ENCODE measurements at regions not wholly inside any gene's neighbourhood (a gene's known extent, or its start where the extent isn't known, plus 50 kb on each side); places are given as distances from the start of the nearest gene placed in this dataset.

GRCh38 chr10:53716156-53716555, 943.6 kb upstream of the MBL2 start:
- Histone ChIP-seq H3K4me3 (no peak overlapping the region), H3K9me3 (peaks cover 0 to 2% (median 0%) of the 10 kb centered on the region in 12 donors), H3K27me3 (no peaks in the 10 kb centered on the region), H3K36me3 (no peaks in the 10 kb centered on the region), H3K27ac (no peak overlapping the region), H3K4me1 (no peaks in the 10 kb centered on the region)
- DNase-seq (no peak), ATAC-seq (no peak)
- WGBS, 4 donors = 78 to 94% (median 92%) methylated on average over 3 of the region's 3 CpGs
- no peak for TF ChIP-seq CTCF (IDR thresholded peaks at IDR 0.05)
- no peak for TF ChIP-seq POLR2A (IDR thresholded peaks at IDR 0.05)
- intact Hi-C loops (cut with DNase I) = no loop called here

- no peaks in the 10 kb centered on the region for H3K4me1 ChIP-seq
- H3K27ac ChIP-seq = no peak overlapping the region
- H3K27me3 ChIP-seq = no peaks in the 10 kb centered on the region
- no peak for DNase-seq
- peaks cover 0 to 14% (median 0%) of the 10 kb centered on the region in 12 donors for H3K9me3 ChIP-seq
- TF ChIP-seq POLR2A (IDR thresholded peaks at IDR 0.05) (no peak), CTCF (IDR thresholded peaks at IDR 0.05) (no peak)
- intact Hi-C loops (cut with DNase I) = no loop called here
- ATAC-seq = no peak
- H3K36me3 ChIP-seq = no peaks in the 10 kb centered on the region
- no peak overlapping the region for H3K4me3 ChIP-seq
Measured at GRCh38 chr10:53713431-53713830, 940.8 kb upstream of the MBL2 start.

GRCh38 chr10:53702489-53702888, 929.9 kb upstream of the MBL2 start:
- no peak for TF ChIP-seq POLR2A (IDR thresholded peaks at IDR 0.05)
- no peak for TF ChIP-seq CTCF (IDR thresholded peaks at IDR 0.05)
- no peaks in the 10 kb centered on the region for H3K27me3 ChIP-seq
- WGBS, 4 donors = 40 to 46% (median 46%) methylated on average over 2 of the region's 2 CpGs
- intact Hi-C loops (cut with DNase I) = no loop called here
- peak in 3 of 4 donors; percentile 53 to 62 (median 60) for ATAC-seq
- peaks cover 0 to 7% (median 0%) of the 10 kb centered on the region in 12 donors for H3K4me1 ChIP-seq
- H3K9me3 ChIP-seq = peaks cover 0 to 3% (median 0%) of the 10 kb centered on the region in 12 donors
- no peak overlapping the region for H3K27ac ChIP-seq
- peak; percentile 32 to 73 (median 53) for DNase-seq
- no peaks in the 10 kb centered on the region for H3K36me3 ChIP-seq
- H3K4me3 ChIP-seq = no peak overlapping the region

- DNase-seq (no peak), ATAC-seq (no peak)
- Histone ChIP-seq H3K9me3 (peaks cover 0 to 3% (median 0%) of the 10 kb centered on the region in 12 donors), H3K36me3 (no peaks in the 10 kb centered on the region), H3K4me3 (no peak overlapping the region), H3K27me3 (no peaks in the 10 kb centered on the region), H3K4me1 (peaks cover 0 to 7% (median 0%) of the 10 kb centered on the region in 12 donors), H3K27ac (no peak overlapping the region)
- intact Hi-C loops (cut with DNase I) = no loop called here
- TF ChIP-seq POLR2A (IDR thresholded peaks at IDR 0.05) (no peak), CTCF (IDR thresholded peaks at IDR 0.05) (no peak)
Measured at GRCh38 chr10:53701213-53701612, 928.6 kb upstream of the MBL2 start.

All from heart left ventricle (tissue), 16 donors.